ENCODE measurements at regions not wholly inside any gene's neighbourhood (a gene's known extent, or its start where the extent isn't known, plus 50 kb on each side); places are given as distances from the start of the nearest gene placed in this dataset.

DNA sequence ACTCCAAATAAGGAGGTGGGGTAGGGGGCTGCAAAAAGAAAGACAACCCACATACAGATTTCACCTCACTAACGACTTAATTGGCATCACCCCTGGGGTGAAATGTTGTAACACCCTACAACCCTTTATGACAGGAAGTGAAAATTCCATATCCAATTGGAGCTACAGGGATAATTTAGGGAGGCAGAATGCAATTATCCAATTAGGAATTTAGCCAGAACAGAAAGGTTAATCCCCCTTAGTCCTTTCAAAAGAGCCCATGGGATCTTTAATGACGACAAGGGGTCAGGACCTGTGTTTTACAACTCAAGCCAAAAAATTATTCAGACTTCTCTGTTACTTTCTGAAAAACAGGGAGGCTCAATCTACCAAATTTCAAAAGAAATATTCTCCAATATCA is 1027.1 kb downstream of the TMEM182 start (continued):
- no peak for TF ChIP-seq CSRNP3 (CRISPR knock-in tag; IDR thresholded peaks at IDR 0.05)
- no peak for TF ChIP-seq ZFP3 (CRISPR knock-in tag; IDR thresholded peaks at IDR 0.05)
- no peak for TF ChIP-seq ISL1 (CRISPR knock-in tag; IDR thresholded peaks at IDR 0.05)
- TF ChIP-seq BACH2 (CRISPR knock-in tag; IDR thresholded peaks at IDR 0.05; ENCODE audit: borderline replicate concordance) = no peak
- no peak for TF ChIP-seq ZNF70 (CRISPR knock-in tag; IDR thresholded peaks at IDR 0.05)
- TF ChIP-seq CSDC2 (CRISPR knock-in tag; IDR thresholded peaks at IDR 0.05) = no peak
- TF ChIP-seq, protein P1, sequence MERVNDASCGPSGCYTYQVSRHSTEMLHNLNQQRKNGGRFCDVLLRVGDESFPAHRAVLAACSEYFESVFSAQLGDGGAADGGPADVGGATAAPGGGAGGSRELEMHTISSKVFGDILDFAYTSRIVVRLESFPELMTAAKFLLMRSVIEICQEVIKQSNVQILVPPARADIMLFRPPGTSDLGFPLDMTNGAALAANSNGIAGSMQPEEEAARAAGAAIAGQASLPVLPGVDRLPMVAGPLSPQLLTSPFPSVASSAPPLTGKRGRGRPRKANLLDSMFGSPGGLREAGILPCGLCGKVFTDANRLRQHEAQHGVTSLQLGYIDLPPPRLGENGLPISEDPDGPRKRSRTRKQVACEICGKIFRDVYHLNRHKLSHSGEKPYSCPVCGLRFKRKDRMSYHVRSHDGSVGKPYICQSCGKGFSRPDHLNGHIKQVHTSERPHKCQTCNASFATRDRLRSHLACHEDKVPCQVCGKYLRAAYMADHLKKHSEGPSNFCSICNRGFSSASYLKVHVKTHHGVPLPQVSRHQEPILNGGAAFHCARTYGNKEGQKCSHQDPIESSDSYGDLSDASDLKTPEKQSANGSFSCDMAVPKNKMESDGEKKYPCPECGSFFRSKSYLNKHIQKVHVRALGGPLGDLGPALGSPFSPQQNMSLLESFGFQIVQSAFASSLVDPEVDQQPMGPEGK (CRISPR knock-in tag; IDR thresholded peaks at IDR 0.05; ENCODE audit: borderline replicate concordance) = no peak
- no peak for TF ChIP-seq SNAI2 (CRISPR knock-in tag; IDR thresholded peaks at IDR 0.05)

DNA sequence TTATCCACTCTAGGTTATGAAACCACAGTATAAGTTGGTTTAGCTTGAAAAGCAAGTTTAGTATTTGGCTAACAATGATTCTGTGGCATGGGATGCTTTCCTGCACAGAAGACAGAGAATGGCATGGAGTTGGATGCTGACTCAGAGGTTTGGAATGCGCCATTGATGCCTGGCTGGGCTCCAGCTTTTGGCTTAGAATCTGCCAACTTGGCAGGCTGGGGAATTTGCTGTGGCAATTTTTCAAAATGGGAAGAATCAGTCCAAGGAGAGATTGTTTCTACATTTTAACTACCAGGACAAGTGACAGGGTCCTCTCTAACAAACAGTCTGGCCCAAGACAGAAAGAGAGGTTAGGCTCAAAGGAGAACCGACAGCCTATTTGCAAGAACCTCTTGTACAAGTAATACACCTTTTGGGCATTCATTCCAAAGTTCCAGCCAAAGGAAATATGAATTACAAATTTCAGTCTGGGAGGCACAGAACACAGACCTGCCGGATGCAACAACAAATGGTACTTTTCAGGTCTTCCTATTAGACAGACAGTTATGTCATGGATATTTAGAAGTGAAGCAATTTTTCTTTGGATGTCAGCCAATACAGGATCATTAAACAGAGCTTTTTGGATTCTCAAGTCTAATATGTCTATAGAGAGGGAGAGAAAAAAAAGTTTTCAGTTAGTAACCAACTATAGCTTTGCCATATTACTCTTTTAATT is 1027.7 kb downstream of the TMEM182 start:
- TF ChIP-seq ZFP30 (CRISPR knock-in tag; IDR thresholded peaks at IDR 0.05) (no peak), ZC3H10 (CRISPR knock-in tag; IDR thresholded peaks at IDR 0.05) (no peak), POU6F1 (CRISPR knock-in tag; IDR thresholded peaks at IDR 0.05; ENCODE audit: borderline replicate concordance, low read depth) (no peak), ZFP3 (CRISPR knock-in tag; IDR thresholded peaks at IDR 0.05) (no peak), TCF4 (CRISPR knock-in tag; IDR thresholded peaks at IDR 0.05; ENCODE audit: borderline replicate concordance) (no peak), TOX (CRISPR knock-in tag; IDR thresholded peaks at IDR 0.05; ENCODE audit: borderline replicate concordance) (no peak), ZNF70 (CRISPR knock-in tag; IDR thresholded peaks at IDR 0.05) (no peak), RARB (CRISPR knock-in tag; IDR thresholded peaks at IDR 0.05) (no peak), GLIS3 (CRISPR knock-in tag; IDR thresholded peaks at IDR 0.05) (no peak), PPARA (CRISPR knock-in tag; IDR thresholded peaks at IDR 0.05; ENCODE audit: borderline replicate concordance) (no peak), ZNF8 (CRISPR knock-in tag; IDR thresholded peaks at IDR 0.05) (no peak), CSRNP3 (CRISPR knock-in tag; IDR thresholded peaks at IDR 0.05) (no peak), ZNF565 (CRISPR knock-in tag; conservative IDR thresholded peaks at IDR 0.05; ENCODE audit: low read depth) (no peak), ESRRG (CRISPR knock-in tag; IDR thresholded peaks at IDR 0.05) (no peak), OSR1 (CRISPR knock-in tag; IDR thresholded peaks at IDR 0.05) (no peak), CSDC2 (CRISPR knock-in tag; IDR thresholded peaks at IDR 0.05) (no peak), ARNTL (CRISPR knock-in tag; IDR thresholded peaks at IDR 0.05; ENCODE audit: borderline replicate concordance, low read depth) (no peak)
- TF ChIP-seq, protein P1 (CRISPR knock-in tag; IDR thresholded peaks at IDR 0.05; ENCODE audit: borderline replicate concordance) = no peak
- TF ChIP-seq, protein P2, sequence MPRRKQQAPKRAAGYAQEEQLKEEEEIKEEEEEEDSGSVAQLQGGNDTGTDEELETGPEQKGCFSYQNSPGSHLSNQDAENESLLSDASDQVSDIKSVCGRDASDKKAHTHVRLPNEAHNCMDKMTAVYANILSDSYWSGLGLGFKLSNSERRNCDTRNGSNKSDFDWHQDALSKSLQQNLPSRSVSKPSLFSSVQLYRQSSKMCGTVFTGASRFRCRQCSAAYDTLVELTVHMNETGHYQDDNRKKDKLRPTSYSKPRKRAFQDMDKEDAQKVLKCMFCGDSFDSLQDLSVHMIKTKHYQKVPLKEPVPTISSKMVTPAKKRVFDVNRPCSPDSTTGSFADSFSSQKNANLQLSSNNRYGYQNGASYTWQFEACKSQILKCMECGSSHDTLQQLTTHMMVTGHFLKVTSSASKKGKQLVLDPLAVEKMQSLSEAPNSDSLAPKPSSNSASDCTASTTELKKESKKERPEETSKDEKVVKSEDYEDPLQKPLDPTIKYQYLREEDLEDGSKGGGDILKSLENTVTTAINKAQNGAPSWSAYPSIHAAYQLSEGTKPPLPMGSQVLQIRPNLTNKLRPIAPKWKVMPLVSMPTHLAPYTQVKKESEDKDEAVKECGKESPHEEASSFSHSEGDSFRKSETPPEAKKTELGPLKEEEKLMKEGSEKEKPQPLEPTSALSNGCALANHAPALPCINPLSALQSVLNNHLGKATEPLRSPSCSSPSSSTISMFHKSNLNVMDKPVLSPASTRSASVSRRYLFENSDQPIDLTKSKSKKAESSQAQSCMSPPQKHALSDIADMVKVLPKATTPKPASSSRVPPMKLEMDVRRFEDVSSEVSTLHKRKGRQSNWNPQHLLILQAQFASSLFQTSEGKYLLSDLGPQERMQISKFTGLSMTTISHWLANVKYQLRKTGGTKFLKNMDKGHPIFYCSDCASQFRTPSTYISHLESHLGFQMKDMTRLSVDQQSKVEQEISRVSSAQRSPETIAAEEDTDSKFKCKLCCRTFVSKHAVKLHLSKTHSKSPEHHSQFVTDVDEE (CRISPR knock-in tag; IDR thresholded peaks at IDR 0.05) = no peak
- TF ChIP-seq, protein P3, sequence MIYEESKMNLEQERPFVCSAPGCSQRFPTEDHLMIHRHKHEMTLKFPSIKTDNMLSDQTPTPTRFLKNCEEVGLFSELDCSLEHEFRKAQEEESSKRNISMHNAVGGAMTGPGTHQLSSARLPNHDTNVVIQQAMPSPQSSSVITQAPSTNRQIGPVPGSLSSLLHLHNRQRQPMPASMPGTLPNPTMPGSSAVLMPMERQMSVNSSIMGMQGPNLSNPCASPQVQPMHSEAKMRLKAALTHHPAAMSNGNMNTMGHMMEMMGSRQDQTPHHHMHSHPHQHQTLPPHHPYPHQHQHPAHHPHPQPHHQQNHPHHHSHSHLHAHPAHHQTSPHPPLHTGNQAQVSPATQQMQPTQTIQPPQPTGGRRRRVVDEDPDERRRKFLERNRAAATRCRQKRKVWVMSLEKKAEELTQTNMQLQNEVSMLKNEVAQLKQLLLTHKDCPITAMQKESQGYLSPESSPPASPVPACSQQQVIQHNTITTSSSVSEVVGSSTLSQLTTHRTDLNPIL (CRISPR knock-in tag; IDR thresholded peaks at IDR 0.05; ENCODE audit: low read depth) = no peak
- no peak for ATAC-seq

All from SK-N-SH treated with all-trans-retinoic acid at 6 μM for 48 hours (cell line).